ENCODE measurements at regions not wholly inside any gene's neighbourhood (a gene's known extent, or its start where the extent isn't known, plus 50 kb on each side); places are given as distances from the start of the nearest gene placed in this dataset.

GRCh38 chr4:57312296-57312695, 202.1 kb upstream of the IGFBP7 start:
- 33 to 43% (median 41%) methylated on average over 1 of the region's 1 CpG for WGBS, 4 donors
- no peaks in the 10 kb centered on the region for H3K27me3 ChIP-seq

GRCh38 chr4:57309658-57310057, 199.5 kb upstream of the IGFBP7 start:
- Histone ChIP-seq H3K4me3 (no peak overlapping the region), H3K27me3 (no peaks in the 10 kb centered on the region), H3K4me1 (no peaks in the 10 kb centered on the region), H3K27ac (no peak overlapping the region), H3K36me3 (no peaks in the 10 kb centered on the region), H3K9me3 (no peaks in the 10 kb centered on the region)
- 89 to 96% (median 95%) methylated on average over 1 of the region's 1 CpG for WGBS, 4 donors
- ATAC-seq = no peak
- no peak for DNase-seq
- intact Hi-C loops (cut with DNase I) = loop anchor here in 4 of 10 donors (10.0 kb wide), 1 partner anchor 145 kb away; no protein-coding TSS in a partner anchor
- TF ChIP-seq POLR2A (IDR thresholded peaks at IDR 0.05) = no peak
- no peak for TF ChIP-seq CTCF (IDR thresholded peaks at IDR 0.05)

More at GRCh38 chr4:57312296-57312695, 202.1 kb upstream of the IGFBP7 start:
- no peaks in the 10 kb centered on the region for H3K9me3 ChIP-seq
- H3K36me3 ChIP-seq = no peaks in the 10 kb centered on the region
- H3K27ac ChIP-seq = no peak overlapping the region
- no peak overlapping the region for H3K4me3 ChIP-seq
- intact Hi-C loops (cut with DNase I) = no loop called here
- ATAC-seq (no peak), DNase-seq (no peak)
- TF ChIP-seq CTCF (IDR thresholded peaks at IDR 0.05) (no peak), POLR2A (IDR thresholded peaks at IDR 0.05) (no peak)
- H3K4me1 ChIP-seq = no peaks in the 10 kb centered on the region

GRCh38 chr4:57308301-57308700, 198.1 kb upstream of the IGFBP7 start:
- no peak overlapping the region for H3K27ac ChIP-seq
- no peaks in the 10 kb centered on the region for H3K27me3 ChIP-seq
- no peak overlapping the region for H3K4me3 ChIP-seq
- no peaks in the 10 kb centered on the region for H3K9me3 ChIP-seq
- DNase-seq (no peak), ATAC-seq (no peak)
- H3K36me3 ChIP-seq = no peaks in the 10 kb centered on the region
- no peaks in the 10 kb centered on the region for H3K4me1 ChIP-seq
- WGBS, 4 donors = 74 to 89% (median 83%) methylated on average over 2 of the region's 2 CpGs
- intact Hi-C loops (cut with DNase I) = loop anchor here in 4 of 10 donors (10.0 kb wide), 1 partner anchor 144 kb away; no protein-coding TSS in a partner anchor
- no peak for TF ChIP-seq CTCF (IDR thresholded peaks at IDR 0.05)
- no peak for TF ChIP-seq POLR2A (IDR thresholded peaks at IDR 0.05)

- DNase-seq = no peak
- intact Hi-C loops (cut with DNase I) = loop anchor here in 4 of 10 donors (10.0 kb wide), 1 partner anchor 141 kb away; no protein-coding TSS in a partner anchor
- no peak for ATAC-seq
These were observed 195.7 kb upstream of the IGFBP7 start for GRCh38 chr4:57305836-57306235.

More at GRCh38 chr4:57305836-57306235, 195.7 kb upstream of the IGFBP7 start:
- Histone ChIP-seq H3K4me1 (no peaks in the 10 kb centered on the region), H3K27ac (no peak overlapping the region), H3K27me3 (no peaks in the 10 kb centered on the region), H3K4me3 (no peak overlapping the region), H3K9me3 (no peaks in the 10 kb centered on the region), H3K36me3 (no peaks in the 10 kb centered on the region)
- TF ChIP-seq POLR2A (IDR thresholded peaks at IDR 0.05) = no peak
- no peak for TF ChIP-seq CTCF (IDR thresholded peaks at IDR 0.05)
- 85 to 93% (median 89%) methylated on average over 5 of the region's 5 CpGs for WGBS, 4 donors

Measured in heart left ventricle (tissue), 16 donors.